ENCODE measurements at regions not wholly inside any gene's neighbourhood (a gene's known extent, or its start where the extent isn't known, plus 50 kb on each side); places are given as distances from the start of the nearest gene placed in this dataset.

DNA sequence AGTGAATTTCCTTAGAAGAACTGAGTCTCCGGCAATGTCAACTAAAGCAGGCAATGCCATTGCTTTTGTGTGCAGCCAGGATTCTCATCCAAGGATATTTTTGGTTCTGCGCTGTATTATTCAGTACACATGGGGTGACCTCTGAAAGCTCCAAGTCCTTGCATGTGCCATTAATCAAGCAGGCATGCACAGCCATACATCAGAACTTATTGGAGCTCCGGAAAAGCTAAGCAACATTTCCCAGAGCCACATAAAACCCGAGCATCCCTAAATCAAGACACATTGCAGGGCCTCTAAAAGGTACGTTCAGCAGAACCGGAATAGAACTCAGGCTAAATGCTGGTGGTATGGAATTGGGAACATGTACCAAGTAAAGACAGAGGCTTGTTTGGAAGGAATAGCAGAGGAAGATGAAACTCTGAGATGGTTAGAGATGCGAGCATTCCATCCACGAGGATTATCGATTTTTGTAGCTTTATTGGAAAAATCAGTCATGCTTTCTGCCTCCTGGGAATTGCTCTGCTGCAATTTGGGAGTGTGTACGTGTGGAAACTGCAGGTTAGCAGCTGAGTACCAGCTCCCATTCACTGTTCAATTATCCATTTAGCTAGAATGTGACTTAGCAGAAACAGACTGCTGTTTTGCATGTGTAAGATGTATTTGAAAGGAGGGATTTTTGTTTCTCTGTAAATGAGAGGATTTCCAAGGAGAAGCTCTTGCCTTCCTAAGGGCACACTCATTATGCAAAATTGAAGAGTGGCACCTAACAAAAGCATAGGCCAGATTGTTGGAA lies 143.7 kb upstream of the WWC1 start:
- H3K4me3 ChIP-seq: no peak overlapping the region
- intact Hi-C loops (cut with DNase I): no loop called here

DNA sequence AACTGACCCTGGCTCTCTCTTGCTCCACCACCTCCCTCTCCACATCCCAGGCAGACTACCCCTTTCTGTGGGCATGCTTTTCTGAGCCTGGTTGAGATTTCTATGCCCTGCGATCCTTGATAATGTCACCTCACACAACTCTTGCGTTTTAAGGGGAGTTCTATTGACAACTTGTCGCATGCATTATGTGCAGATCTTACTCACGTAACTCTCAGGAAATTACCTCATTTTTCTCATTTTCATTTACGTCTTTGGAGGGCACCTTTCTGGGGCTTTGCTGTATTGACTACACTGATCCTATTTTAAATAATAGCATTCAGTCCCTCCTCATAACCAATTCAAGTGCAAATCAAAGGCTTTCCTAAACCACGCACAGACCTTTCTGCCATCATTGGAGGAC lies 140.4 kb upstream of the WWC1 start:
- no peaks in the 10 kb centered on the region for H3K9me3 ChIP-seq
- H3K27me3 ChIP-seq: no peaks in the 10 kb centered on the region
- ATAC-seq (no peak), FAIRE-seq (no peak), DNase-seq (no peak)
- TF ChIP-seq, protein P1, sequence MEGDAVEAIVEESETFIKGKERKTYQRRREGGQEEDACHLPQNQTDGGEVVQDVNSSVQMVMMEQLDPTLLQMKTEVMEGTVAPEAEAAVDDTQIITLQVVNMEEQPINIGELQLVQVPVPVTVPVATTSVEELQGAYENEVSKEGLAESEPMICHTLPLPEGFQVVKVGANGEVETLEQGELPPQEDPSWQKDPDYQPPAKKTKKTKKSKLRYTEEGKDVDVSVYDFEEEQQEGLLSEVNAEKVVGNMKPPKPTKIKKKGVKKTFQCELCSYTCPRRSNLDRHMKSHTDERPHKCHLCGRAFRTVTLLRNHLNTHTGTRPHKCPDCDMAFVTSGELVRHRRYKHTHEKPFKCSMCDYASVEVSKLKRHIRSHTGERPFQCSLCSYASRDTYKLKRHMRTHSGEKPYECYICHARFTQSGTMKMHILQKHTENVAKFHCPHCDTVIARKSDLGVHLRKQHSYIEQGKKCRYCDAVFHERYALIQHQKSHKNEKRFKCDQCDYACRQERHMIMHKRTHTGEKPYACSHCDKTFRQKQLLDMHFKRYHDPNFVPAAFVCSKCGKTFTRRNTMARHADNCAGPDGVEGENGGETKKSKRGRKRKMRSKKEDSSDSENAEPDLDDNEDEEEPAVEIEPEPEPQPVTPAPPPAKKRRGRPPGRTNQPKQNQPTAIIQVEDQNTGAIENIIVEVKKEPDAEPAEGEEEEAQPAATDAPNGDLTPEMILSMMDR (IDR thresholded peaks at IDR 0.05): no peak
- no peaks in the 10 kb centered on the region for H3K4me1 ChIP-seq
- H3K4me3 ChIP-seq: no peak overlapping the region
- WGBS, 2 donors: 86 to 91% methylated on average over 6 of the region's 6 CpGs
- no peak overlapping the region for H3K27ac ChIP-seq
- H3K36me3 ChIP-seq: no peaks in the 10 kb centered on the region
- intact Hi-C loops (cut with DNase I): no loop called here

More for the DNA sequence above, 143.7 kb upstream of the WWC1 start:
- Histone ChIP-seq H3K9me3 (no peaks in the 10 kb centered on the region), H3K27ac (no peak overlapping the region), H3K36me3 (no peaks in the 10 kb centered on the region), H3K4me1 (no peaks in the 10 kb centered on the region), H3K27me3 (no peaks in the 10 kb centered on the region)
- FAIRE-seq: no peak
- WGBS, 2 donors: 71 to 73% methylated on average over 10 of the region's 10 CpGs
- ATAC-seq: no peak
- TF ChIP-seq, protein P1 (IDR thresholded peaks at IDR 0.05): no peak
- no peak for DNase-seq

DNA sequence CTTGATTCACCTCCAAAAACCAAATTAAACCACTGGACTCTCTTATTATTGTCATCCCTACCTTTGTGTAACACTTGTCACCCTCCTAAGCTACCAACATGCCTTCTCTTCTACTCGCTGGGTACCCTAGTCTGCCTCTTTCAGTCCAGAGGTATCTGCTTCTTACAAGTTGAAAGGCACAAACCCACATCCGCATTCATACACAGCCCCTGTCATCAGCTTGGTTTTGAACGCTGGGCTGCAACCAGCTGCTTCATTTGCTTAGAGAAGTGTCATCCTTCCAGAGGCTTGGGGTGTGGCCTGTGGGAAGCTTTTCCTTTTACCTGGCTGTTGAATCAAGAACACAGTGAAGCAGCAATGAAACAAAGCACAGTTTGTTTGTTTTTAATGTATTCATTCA lies 138.8 kb upstream of the WWC1 start:
- H3K36me3 ChIP-seq: no peaks in the 10 kb centered on the region
- H3K27ac ChIP-seq: no peak overlapping the region
- ATAC-seq (no peak), FAIRE-seq (no peak), DNase-seq (no peak)
- no peaks in the 10 kb centered on the region for H3K9me3 ChIP-seq
- no peaks in the 10 kb centered on the region for H3K27me3 ChIP-seq
- intact Hi-C loops (cut with DNase I): no loop called here
- TF ChIP-seq, protein P1 (IDR thresholded peaks at IDR 0.05): no peak
- no peak overlapping the region for H3K4me3 ChIP-seq
- 81 to 82% methylated on average over 3 of the region's 3 CpGs for WGBS, 2 donors
- H3K4me1 ChIP-seq: no peaks in the 10 kb centered on the region

DNA sequence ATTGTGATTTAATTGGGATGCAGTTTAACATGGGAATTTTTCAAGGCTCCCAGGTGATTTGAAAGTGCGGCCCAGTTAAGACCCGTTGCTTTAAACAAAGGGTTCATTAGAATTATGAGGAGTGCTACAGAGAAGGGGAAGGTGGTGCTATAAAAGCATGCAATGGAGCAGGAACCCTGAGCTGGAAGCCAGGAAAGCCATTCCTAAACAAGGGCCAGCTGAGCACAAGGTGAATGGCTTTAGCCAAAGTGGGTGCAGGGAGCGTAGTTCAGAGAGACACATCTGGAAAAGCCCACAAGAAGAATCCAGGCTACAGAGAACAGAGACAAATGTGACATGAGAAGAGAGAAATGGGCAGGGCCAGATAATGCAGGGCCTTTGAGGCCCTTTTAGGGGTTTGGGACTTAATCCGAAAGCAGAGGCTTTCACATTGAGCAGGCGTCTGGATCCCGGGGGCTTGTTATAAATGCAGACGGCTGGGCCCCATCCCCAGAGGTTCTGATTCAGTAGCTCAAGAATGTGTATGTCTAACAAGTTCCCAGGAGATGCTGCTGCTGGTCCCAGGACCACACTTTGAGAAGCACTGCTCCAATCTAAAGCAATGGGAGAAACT lies 138.1 kb upstream of the WWC1 start:
- ATAC-seq (no peak), DNase-seq (no peak), FAIRE-seq (no peak)
- H3K36me3 ChIP-seq: no peaks in the 10 kb centered on the region
- H3K9me3 ChIP-seq: no peaks in the 10 kb centered on the region
- 83 to 87% methylated on average over 7 of the region's 7 CpGs for WGBS, 2 donors
- no peak overlapping the region for H3K4me3 ChIP-seq
- intact Hi-C loops (cut with DNase I): no loop called here
- no peak overlapping the region for H3K27ac ChIP-seq
- H3K27me3 ChIP-seq: no peaks in the 10 kb centered on the region
- no peaks in the 10 kb centered on the region for H3K4me1 ChIP-seq
- TF ChIP-seq, protein P1 (IDR thresholded peaks at IDR 0.05): no peak

DNA sequence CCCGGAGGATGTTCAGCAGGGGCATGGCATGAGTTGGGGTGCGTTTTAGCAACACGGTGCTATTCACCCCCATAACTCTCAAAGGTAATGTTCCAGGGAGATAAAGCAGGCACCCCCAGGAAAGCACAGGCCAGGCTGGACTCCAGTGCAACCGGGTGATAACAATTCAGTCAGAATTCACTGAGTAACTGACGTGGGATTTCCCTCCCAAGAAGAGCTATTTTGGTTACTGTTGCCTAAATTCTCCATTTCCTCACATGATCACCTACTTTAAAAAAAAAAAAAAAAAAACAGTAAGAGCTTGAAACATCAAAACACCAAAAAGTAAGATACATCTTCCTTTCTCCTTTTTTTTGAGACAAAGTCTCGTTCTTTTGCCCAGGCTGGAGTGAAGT lies 137.6 kb upstream of the WWC1 start:
- intact Hi-C loops (cut with DNase I): no loop called here
- no peaks in the 10 kb centered on the region for H3K36me3 ChIP-seq

More for the DNA sequence above, 137.6 kb upstream of the WWC1 start:
- WGBS, 2 donors: 76 to 78% methylated on average over 6 of the region's 6 CpGs
- H3K27ac ChIP-seq: no peak overlapping the region
- no peak overlapping the region for H3K4me3 ChIP-seq
- no peaks in the 10 kb centered on the region for H3K4me1 ChIP-seq
- no peaks in the 10 kb centered on the region for H3K9me3 ChIP-seq
- H3K27me3 ChIP-seq: no peaks in the 10 kb centered on the region
- DNase-seq: no peak
- no peak for ATAC-seq
- FAIRE-seq: no peak
- TF ChIP-seq, protein P1 (IDR thresholded peaks at IDR 0.05): no peak

All from pancreas (tissue), 10 donors.